DMS79 (cell line): ENCODE measurements at regions not wholly inside any gene's neighbourhood (a gene's known extent, or its start where the extent isn't known, plus 50 kb on each side); places are given as distances from the start of the nearest gene placed in this dataset.

Source experiments
- DNase-seq: peaks from one replicate; lab custom pipeline; 2025; lab: John Stamatoyannopoulos, UW

GRCh38 chrX:5829469-5829868 is 399.2 kb downstream of the NLGN4X start:
- no peak for DNase-seq

GRCh38 chrX:5829060-5829459 is 399.6 kb downstream of the NLGN4X start:
- no peak for DNase-seq

- no peak for DNase-seq
Observed at GRCh38 chrX:5823903-5824302, 404.8 kb downstream of the NLGN4X start.

GRCh38 chrX:5810636-5811035 is 418.0 kb downstream of the NLGN4X start:
- DNase-seq = no peak

GRCh38 chrX:5807181-5807580 is 421.5 kb downstream of the NLGN4X start:
- no peak for DNase-seq

- DNase-seq = no peak
Observed at GRCh38 chrX:5802391-5802790, 426.3 kb downstream of the NLGN4X start.

- no peak for DNase-seq
Observed at GRCh38 chrX:5791721-5792120, 436.9 kb downstream of the NLGN4X start.

GRCh38 chrX:5788910-5789309 is 439.8 kb downstream of the NLGN4X start:
- no peak for DNase-seq

- DNase-seq = no peak
Observed at GRCh38 chrX:5780821-5781220, 447.8 kb downstream of the NLGN4X start.

- no peak for DNase-seq
Observed at GRCh38 chrX:5775846-5776430, 452.7 kb downstream of the NLGN4X start.

GRCh38 chrX:5774446-5774845 is 454.2 kb downstream of the NLGN4X start:
- no peak for DNase-seq

GRCh38 chrX:5771441-5771840 is 457.2 kb downstream of the NLGN4X start:
- DNase-seq = no peak

- DNase-seq = no peak
Observed at GRCh38 chrX:5756616-5757015, 472.1 kb downstream of the NLGN4X start.

GRCh38 chrX:5753291-5753690 is 475.4 kb downstream of the NLGN4X start:
- DNase-seq = no peak

- DNase-seq = no peak
Observed at GRCh38 chrX:5752831-5753230, 475.8 kb downstream of the NLGN4X start.

GRCh38 chrX:5748586-5749150 is 480.0 kb downstream of the NLGN4X start:
- DNase-seq = no peak

GRCh38 chrX:5746231-5746630 is 482.4 kb downstream of the NLGN4X start:
- no peak for DNase-seq

GRCh38 chrX:5733501-5733900 is 495.2 kb downstream of the NLGN4X start:
- DNase-seq = no peak

- no peak for DNase-seq
Observed at GRCh38 chrX:5730556-5730955, 498.1 kb downstream of the NLGN4X start.

GRCh38 chrX:5726224-5726623 is 502.4 kb downstream of the NLGN4X start:
- DNase-seq = no peak

- DNase-seq = no peak
Observed at GRCh38 chrX:5724123-5724522, 504.5 kb downstream of the NLGN4X start.

GRCh38 chrX:5718651-5719050 is 510.0 kb downstream of the NLGN4X start:
- DNase-seq = no peak

GRCh38 chrX:5716666-5717065 is 512.0 kb downstream of the NLGN4X start:
- DNase-seq = no peak

- DNase-seq = no peak
Observed at GRCh38 chrX:5708251-5708650, 520.4 kb downstream of the NLGN4X start.
